HG02970 (cell line): ENCODE measurements at regions not wholly inside any gene's neighbourhood (a gene's known extent, or its start where the extent isn't known, plus 50 kb on each side); places are given as distances from the start of the nearest gene placed in this dataset.

ENCODE experiments used
- ATAC-seq: cut with Tn5 transposase; IDR thresholded peaks from one replicate; pipeline ENCODE4 v1.9.1; 2021; ENCODE audit warnings: mild to moderate bottlenecking, moderate library complexity, moderate number of reproducible peaks; ENCODE audit not compliant: unreplicated experiment, low FRiP score

DNA sequence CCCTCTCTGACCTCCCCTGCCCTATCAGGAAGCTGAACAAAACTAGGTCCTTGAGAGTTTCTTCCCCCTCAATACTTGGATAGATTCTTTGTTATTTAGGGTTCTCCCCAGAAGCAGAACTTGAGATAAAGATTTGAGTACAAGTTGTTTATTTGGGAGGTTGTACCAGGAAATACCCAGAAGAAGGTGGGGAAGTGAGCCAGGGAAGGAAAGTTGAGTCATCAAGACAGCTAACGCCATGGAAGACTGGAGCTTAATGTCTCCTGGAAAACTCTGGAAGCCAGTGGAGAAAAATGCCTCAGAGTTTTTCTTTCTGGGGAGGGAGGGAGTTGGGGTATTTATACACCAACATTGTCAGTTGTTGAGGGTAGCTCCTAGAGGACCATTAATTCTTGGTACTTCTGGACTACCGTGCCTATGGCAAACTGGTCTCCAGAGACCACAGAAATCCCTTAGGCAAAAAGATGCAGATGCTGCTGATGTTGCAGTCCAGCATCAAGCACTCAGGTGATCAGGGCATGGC is 102.6 kb upstream of the ZFP64 start:
- no peak for ATAC-seq

DNA sequence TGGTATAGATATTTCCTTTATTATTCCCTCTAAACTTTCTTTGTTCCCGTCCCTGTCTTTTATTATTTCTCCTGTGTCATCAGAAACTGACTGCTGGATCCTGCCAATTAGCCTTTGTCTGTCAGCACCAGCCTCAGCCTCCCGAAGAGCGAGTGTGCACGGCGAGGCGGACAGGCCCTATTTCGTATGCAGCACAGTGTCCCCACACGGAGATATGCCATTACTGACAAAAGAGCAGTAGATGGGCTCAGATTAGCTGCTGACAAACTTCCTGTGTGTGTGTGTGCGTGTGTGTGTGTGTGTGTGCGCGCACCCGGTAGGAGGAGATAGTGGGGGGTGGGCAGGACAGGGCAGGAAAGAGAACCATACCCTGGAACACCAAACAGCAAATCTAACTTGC is 99.5 kb upstream of the ZFP64 start:
- ATAC-seq = no peak

DNA sequence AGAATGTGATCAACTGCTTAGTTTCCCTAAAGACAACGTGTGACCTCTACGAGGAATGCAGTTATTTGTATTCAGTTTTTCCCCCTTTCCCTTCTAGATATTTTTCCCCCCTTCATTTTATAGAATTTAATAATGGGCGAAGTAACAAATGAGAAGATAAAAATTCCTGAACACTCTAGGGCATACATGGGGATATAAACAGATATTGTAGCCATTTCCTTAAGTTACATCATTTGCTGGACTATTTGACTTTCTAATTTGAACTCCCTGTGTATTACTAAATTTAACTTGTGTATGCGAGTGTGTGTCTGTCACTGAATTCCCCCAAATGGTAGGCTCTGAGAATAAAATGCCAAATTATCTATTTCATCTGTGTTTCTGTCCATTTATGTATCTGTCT is 99.0 kb upstream of the ZFP64 start:
- ATAC-seq = no peak

DNA sequence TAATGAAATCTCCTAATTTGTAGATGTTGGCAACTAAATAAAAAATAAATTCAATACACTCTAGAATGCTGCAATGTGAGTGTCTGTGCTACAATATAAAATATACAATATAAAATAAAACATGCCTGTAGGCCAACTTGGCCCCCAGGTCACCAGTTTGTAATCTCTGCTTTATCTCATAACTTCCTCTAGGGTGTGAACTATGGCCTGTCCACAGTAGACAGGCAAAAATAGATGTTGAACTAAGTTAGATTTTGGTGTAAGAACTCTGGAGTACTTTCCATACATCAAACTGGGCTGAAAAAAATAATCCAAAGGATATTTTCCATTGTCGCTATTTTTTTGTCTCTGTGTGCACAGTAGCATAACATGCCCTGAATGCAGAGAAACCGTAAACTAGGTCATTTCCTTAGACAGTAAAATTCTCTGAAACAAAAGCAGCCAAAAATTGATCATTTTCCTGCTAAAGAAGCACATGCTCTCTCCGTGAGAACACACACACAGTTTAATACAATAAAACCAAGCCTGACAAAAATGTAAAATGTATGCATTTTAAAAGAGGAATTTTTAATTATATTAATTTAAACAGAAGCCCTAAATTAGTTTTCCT is 98.5 kb upstream of the ZFP64 start:
- no peak for ATAC-seq

DNA sequence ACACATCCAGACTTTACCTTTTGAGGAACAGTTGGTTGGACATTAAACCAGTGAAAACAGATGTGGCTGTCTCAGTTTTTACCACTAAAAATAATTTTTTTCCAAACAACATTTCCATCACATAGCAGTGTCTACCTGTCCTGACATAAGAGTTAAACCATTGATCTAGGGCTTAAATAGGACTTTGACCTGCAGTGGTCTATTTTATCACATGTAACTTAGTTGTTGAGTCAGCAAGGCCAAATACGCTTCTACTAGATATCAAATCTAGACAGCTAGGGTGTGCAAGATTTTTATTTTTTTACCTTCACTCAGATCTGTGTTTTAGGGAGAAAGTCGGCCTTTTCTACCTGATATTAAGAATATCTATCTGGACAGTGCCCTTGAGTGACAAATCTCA is 88.8 kb upstream of the ZFP64 start:
- no peak for ATAC-seq

DNA sequence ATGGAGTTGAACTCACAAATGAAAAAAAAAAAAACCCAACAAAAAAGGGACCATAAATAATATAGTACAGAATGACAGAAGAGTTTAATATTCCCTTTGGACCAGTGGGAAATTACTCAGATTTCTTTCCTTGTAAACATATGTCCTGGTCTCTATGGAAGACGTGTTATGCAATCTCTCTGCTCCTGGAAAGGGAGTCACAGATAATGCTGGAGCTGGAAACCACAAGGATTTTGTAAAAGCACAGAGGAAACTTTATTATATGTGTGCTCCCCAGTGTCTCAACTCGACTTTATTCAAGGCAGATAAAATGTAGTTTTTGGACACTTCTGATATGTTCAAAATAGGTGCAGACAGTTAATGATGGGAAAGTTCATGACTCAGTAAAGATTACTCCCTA is 88.1 kb upstream of the ZFP64 start:
- ATAC-seq = no peak

DNA sequence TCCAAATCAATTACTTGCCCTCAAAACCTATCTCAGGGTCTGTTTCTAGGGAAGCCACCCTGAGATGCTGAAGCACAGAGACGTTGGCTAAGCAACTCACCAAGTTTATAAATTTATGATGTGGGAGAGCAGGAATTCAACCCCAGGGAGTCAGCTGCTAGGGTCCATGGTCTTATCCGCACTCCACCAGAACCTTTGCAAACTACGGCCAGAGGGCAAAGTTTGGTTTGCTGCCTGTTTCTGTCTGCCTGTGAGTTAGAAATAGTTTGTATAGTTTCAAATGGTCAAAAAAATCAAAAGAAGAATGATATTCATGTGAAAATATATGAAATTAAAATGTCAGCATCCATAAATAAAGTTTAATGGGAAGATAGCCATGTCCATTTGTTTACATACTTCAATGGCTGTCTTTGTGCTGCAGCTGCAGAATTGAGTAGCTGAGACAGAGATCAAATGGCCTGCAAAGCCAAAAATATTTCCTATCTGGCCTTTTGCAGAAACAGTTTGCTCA is 83.7 kb upstream of the ZFP64 start:
- ATAC-seq = no peak

DNA sequence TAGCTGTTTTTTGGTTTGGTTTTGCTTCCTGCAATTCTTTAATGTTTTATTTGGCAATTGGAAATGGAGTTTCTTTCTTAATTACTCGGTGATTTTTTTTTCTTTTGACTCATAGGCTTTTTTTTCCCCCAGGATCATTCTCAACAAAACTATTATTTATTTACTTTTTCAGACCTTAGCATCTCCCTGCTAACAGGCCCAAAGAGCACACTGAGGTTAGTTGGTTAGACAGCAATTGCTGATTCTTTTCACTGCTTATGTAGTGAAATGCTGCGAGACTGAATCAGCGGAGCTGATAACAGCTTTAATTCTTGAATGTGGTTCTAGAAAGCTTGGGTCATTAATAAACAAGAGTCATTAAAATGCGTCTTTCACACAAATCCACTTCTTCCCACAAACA is 79.1 kb upstream of the ZFP64 start:
- ATAC-seq = no peak

DNA sequence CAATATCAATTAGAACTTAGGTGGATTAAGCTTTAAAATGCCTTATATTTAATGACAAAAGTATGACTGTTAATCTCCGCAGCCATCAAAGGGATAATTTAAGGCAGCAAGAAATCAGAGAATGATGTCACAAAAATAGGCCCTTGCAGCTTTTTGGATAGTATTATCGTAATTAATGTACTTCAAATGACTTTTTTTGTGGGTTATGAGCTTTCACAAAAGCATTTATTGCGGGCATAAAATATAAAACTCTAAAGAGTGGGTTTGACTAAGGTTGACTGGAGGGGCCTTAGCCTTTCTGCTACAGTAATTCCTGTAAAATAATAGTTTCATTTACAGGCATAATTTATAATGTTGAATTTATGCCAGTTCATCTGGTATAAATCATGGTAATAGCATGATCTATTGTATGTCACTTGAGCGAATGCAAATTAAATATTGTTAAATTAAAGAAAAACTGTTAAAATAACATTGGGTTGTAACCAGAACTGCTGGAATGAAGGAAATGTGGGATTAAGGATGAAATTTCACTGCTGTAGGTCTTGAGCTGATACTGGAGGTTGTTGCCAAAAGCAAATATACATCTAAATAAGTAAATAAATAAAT is 78.5 kb upstream of the ZFP64 start:
- no peak for ATAC-seq

DNA sequence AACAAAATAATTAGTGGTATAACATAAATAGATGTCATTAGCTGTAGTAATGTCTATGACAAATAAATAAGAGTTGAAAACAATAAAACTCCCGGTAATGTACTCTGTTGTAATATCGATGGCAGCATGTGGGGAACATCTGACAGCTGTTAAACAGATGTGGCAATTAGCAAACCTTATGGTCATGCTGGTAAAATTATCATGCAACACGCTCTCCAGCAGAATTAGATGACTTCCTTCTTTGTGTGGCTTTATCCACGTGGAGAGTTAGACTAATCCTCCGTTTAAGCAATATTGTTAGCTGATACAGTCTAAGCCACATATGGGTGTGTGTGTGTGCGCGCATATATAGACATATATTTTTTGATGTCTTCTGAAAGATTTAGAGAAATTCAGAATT is 77.7 kb upstream of the ZFP64 start:
- no peak for ATAC-seq

DNA sequence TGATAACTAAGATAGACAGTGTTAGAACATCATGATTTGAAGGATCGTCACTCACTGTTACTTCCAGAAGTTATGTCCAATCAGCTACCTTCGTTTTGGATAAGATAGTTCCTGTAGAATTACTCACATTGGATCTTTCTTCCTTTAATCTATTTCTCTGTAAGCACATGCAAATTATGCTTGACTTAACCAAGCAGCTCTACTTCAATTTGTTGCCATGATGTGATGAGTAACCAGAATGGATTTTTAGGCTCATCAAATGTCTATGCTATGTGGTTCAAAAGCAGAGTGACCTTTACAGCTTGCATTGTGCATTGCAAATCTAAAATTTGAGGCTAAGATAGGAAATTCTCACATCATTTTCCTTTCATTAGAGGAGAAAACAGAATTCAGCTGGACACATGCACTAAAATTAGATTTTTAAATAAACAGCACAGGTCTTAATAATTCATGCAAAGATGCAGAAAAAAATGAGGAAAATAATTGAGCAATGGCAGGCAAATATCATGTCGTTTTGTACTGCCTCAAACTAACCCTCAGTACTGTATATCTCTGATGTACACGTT is 76.7 kb upstream of the ZFP64 start:
- no peak for ATAC-seq

DNA sequence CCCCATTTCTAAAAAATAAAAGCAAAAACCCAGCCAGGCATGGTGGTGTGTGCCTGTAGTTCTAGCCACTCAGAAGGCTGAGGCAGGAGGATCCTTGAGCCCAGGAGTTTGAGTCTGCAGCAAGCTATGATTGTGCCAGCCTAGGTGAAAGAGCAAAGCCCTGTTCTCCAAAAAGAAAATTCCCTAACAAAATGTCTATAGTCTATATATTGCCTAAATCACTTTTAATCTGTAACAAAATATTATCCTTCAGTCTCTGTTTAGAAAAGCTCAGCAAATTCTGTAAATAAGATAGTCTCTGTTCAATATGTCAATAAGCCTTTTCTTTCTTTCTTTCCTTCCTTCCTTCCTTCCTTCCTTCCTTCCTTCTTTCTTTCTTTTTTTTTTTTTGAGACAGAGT is 75.8 kb upstream of the ZFP64 start:
- ATAC-seq = no peak

DNA sequence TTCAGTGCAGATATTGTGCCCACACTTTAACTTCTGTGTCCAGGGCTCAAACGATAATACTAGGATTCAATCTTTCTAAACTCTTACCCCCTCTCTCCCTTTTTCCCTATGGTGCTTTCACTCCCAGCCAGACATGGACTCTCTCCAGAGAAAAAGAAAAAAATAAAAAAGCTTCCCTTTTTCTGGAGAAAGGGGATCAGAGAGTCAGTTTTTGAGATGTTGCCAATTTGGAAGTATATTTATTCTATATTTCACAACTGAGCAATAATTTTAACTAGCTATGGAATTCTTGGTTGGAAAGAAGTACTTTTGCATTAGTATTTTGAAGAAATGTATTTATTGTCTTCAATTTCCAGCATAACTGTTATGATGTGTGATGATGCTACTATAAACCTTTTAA is 72.2 kb upstream of the ZFP64 start:
- ATAC-seq = no peak

DNA sequence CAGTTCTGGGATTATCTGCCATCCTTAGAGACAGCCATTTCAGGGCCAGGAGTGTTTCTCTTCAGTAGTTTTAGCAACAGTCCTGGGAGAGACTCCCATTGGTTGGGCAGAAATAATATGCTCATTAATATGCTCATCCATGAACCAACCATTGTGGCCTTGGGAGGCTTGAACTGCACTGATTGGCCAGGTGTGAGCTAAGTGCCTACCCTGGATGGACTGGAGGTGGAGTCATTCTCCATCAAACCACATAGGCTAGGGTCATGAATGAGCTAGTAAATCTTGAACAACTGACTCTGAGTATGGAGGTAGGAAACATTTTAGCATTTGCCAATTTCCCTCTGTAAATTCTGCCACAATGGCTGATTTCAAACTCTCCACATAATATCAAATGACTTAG is 70.2 kb upstream of the ZFP64 start:
- no peak for ATAC-seq

DNA sequence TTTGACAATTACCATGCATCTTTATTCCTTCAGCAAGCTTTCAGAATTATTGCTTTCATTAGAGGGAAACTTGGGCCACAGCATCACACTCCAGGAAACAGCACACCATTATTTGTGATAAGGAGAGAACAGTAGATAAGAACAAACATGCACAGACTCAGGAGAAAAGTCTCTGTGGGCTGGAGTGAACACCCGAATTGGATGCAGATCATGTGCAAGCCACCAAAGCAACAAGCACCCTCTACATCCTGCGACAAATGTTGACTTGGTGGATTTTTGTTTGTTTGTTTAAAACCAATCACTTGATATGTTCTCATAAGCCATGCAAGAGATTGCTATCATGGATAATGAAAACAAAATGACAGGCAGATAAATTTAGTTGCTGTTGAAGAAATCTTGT is 67.7 kb upstream of the ZFP64 start:
- no peak for ATAC-seq

DNA sequence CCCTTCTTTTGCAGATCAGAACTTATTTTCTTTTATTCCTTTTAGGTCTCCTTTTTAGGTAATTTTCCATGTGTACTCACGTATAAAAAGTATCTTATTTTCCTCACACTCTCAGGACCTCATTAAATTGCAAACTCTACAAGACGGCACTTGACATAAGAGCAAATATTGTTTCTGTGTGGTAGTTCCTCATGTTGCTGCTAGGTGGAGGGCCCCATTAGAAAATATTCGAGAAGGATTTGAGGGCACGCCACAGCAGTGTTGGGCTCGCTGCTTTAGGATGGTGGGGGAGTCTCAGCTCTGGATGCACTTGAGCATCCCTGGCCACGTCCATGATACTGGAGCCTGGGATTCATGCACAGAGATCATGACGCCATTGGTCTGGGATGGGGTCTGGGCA is 64.9 kb upstream of the ZFP64 start:
- ATAC-seq = no peak

DNA sequence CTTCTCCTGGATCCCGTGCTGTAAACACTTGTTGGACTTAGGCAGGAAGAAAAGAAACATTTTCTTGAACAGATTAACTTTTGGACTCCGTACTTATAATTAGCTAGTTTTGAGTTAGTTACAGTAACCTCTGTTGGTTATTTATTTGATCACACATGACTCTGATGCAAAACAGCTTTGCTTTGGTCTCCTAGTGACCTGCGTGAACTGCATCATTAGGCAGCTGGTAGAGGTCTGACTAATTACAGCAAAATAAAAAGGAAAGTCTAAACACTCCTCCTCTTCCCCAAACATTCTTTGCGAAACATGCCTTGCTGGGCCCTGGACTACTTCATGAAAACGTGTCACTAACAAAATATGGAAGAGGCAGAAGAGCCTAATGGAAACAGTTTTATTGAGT is 61.1 kb upstream of the ZFP64 start:
- no peak for ATAC-seq

DNA sequence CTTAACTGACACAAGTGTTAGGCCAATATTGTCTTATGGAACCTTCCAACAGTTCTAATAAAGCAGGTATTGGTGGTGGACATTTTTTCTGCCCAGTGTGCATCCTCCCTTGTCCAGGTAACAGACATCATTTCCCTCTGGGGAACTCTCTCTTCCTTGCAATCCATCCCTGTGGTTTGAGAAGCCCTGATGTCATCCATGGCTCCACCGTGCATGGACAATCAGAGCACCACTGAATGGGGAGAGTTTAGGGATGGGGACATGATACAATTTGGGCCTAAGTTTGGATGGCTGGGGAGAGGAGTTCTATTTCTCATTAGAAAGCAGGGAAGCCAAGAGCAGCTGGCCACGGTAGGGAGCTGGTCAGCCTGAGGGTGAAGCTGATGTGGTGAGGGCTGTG is 60.2 kb upstream of the ZFP64 start:
- no peak for ATAC-seq

DNA sequence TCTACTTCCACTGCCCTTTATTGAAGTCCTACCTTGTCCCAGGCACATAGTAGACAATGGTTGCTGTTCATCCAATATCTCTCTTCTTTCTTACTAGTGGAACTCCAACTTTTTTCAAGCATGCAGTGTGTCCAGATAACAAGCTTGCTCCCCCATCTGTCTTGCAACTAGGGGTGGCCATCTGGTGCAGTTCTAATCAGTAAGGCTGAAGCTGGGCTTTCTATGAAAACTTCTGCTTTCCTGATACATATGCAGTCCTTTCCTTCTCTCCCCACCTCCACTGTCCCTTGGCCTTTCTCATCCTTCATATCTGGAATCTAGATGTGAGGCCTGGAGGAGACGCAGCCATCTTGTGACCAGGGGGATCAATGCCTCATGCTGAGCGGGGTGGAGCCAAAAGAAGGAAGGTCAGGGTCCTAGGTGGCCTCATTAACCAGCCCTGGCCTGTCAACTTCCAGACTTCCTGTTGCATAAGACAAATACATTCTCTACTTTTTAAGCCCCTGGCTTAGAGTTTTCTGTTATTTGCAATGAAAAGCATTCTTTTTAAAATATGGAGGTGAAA is 59.6 kb upstream of the ZFP64 start:
- ATAC-seq = no peak

DNA sequence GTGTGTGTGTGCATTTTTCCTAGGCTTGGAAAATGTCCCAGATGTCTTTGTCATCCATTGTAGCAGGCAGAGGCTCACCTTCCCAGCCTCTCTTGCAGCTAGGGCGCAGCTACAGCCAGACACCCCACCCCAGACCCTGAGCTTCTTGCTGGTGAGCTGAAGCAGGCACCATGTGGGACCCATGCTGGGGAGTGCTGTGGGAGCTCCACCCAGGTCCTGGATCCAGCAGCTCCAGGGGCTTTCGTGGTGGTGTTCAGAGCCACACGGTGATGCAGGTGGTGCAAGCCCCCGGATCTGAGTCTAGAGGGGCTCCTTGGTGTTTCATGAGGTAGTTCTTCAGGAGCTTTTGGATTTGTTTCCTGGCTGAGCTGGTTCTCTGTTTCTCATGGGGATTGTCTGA is 56.0 kb upstream of the ZFP64 start:
- no peak for ATAC-seq

DNA sequence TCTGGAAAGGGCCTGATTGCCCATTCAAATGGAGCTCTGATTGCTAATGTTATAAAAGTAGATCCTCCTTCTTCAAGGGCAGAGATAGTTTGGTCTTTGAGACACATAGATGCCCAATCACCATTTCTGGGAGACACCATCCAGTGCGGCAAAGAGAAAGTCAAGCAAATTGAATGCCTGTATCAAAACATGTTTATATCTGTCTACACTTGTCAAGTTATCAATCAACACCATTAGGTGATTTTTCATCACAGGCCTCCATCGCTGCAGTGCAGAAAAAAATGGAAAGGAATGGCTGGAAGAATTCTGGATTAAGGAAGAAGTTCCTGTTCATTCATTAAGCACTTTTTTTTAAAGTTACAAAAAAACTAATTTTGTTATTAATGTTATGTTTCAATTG is 54.8 kb upstream of the ZFP64 start:
- ATAC-seq = no peak

DNA sequence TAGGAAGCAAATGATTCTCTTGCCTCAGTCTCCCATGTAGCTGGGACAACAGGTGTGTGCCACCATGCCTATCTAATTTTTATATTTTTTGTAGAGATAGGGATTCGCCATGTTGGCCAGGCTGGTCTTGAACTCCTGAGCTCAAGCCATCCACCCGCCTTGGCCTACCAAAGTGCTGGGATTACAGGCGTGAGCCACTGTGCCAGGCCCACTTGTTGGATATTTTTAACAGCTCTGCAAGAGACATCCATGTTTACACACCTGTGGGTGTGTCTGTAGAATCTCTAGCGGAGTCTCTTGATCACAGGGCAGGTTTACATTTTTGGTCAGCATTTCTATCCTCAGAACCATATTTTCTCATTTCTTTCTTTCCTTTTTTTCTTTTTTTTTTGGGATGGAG is 53.1 kb upstream of the ZFP64 start:
- ATAC-seq = no peak
